ENCODE measurements at regions not wholly inside any gene's neighbourhood (a gene's known extent, or its start where the extent isn't known, plus 50 kb on each side); places are given as distances from the start of the nearest gene placed in this dataset.

- Histone ChIP-seq H3K9ac (ENCODE audit: low read length) (no peak overlapping the region), H3K79me2 (ENCODE audit: control insufficient read depth, insufficient read depth, low read length) (no peaks in the 10 kb centered on the region), H3K27me3 (replicated peaks in 1 of 4; ENCODE audit: control extremely low read depth in 1 of 4, control insufficient read depth in 3 of 4, insufficient read depth in 4 of 4, low read length in 3 of 4) (no peaks in the 10 kb centered on the region), H3K9me3 (ENCODE audit: control extremely low read depth in 1 of 3, control insufficient read depth in 2 of 3, insufficient read depth in 1 of 3, low read length in 2 of 3) (peaks cover 0 to 9% (median 0%) of the 10 kb centered on the region in 3 donors), H3K27ac (ENCODE audit: low read length in 2 of 2) (no peak overlapping the region), H3K4me1 (ENCODE audit: control insufficient read depth in 2 of 2, insufficient read depth in 2 of 2, low read length in 2 of 2) (no peaks in the 10 kb centered on the region), H2AFZ (ENCODE audit: insufficient read depth, low read depth, low read length, poor library complexity, severe bottlenecking) (no peak overlapping the region), H3K36me3 (replicated peaks in 1 of 2; ENCODE audit: control extremely low read depth in 1 of 2, control insufficient read depth in 1 of 2, extremely low read depth in 1 of 2, insufficient read depth in 2 of 2, low read length in 1 of 2) (no peaks in the 10 kb centered on the region), H3K4me3 (ENCODE audit: control extremely low read depth in 1 of 5, extremely low read depth in 1 of 5, insufficient read depth in 1 of 5, low read depth in 2 of 5, low read length in 4 of 5) (no peak overlapping the region), H3K4me2 (replicated peaks; ENCODE audit: low read depth, low read length, poor library complexity, severe bottlenecking) (no peak overlapping the region), H4K20me1 (ENCODE audit: control insufficient read depth, insufficient read depth, low read length, poor library complexity, severe bottlenecking) (no peaks in the 10 kb centered on the region)
- Mint-ChIP-seq H3K9me3 (ENCODE audit: insufficient read depth) (peaks cover 6% of the 10 kb centered on the region), H3K4me1 (no peaks in the 10 kb centered on the region), H3K27me3 (no peaks in the 10 kb centered on the region), H3K4me3 (no peak overlapping the region), H3K27ac (no peak overlapping the region)
- TF ChIP-seq CTCF (IDR thresholded peaks at IDR 0.05) (no peak), EZH2 (IDR thresholded peaks at IDR 0.05; ENCODE audit: borderline replicate concordance, insufficient read depth, low read depth, low read length, poor library complexity, severe bottlenecking) (no peak)
- WGBS (ENCODE audit: insufficient coverage): 90% methylated on average over 8 of the region's 8 CpGs
- ATAC-seq (ENCODE audit: low read depth): no peak
- intact Hi-C loops (cut with micrococcal nuclease): no loop called here
- CTCF ChIA-PET: no interaction called here
- no peak for DNase-seq
- POLR2A ChIA-PET: no interaction called here
These were observed 87.2 kb upstream of the CTBP2 start for GRCh38 chr10:125247576-125247975.

GRCh38 chr10:125243532-125244253 is 83.3 kb upstream of the CTBP2 start:
- Histone ChIP-seq H3K79me2 (ENCODE audit: control insufficient read depth, insufficient read depth, low read length) (no peaks in the 10 kb centered on the region), H3K4me2 (replicated peaks; ENCODE audit: low read depth, low read length, poor library complexity, severe bottlenecking) (no peak overlapping the region), H2AFZ (ENCODE audit: insufficient read depth, low read depth, low read length, poor library complexity, severe bottlenecking) (no peak overlapping the region), H3K4me1 (ENCODE audit: control insufficient read depth in 2 of 2, insufficient read depth in 2 of 2, low read length in 2 of 2) (no peaks in the 10 kb centered on the region), H3K4me3 (ENCODE audit: control extremely low read depth in 1 of 5, extremely low read depth in 1 of 5, insufficient read depth in 1 of 5, low read depth in 2 of 5, low read length in 4 of 5) (no peak overlapping the region), H3K9me3 (ENCODE audit: control extremely low read depth in 1 of 3, control insufficient read depth in 2 of 3, insufficient read depth in 1 of 3, low read length in 2 of 3) (peaks cover 0 to 3% (median under 1%) of the 10 kb centered on the region in 3 donors), H4K20me1 (ENCODE audit: control insufficient read depth, insufficient read depth, low read length, poor library complexity, severe bottlenecking) (no peaks in the 10 kb centered on the region), H3K27ac (ENCODE audit: low read length in 2 of 2) (no peak overlapping the region), H3K36me3 (replicated peaks in 1 of 2; ENCODE audit: control extremely low read depth in 1 of 2, control insufficient read depth in 1 of 2, extremely low read depth in 1 of 2, insufficient read depth in 2 of 2, low read length in 1 of 2) (no peaks in the 10 kb centered on the region), H3K9ac (ENCODE audit: low read length) (no peak overlapping the region), H3K27me3 (replicated peaks in 1 of 4; ENCODE audit: control extremely low read depth in 1 of 4, control insufficient read depth in 3 of 4, insufficient read depth in 4 of 4, low read length in 3 of 4) (peaks cover 0 to 3% (median 0%) of the 10 kb centered on the region in 4 experiments)
- Mint-ChIP-seq H3K4me1 (no peaks in the 10 kb centered on the region), H3K27ac (no peak overlapping the region), H3K4me3 (no peak overlapping the region), H3K27me3 (no peaks in the 10 kb centered on the region), H3K9me3 (ENCODE audit: insufficient read depth) (peaks cover 2% of the 10 kb centered on the region)
- ATAC-seq (ENCODE audit: low read depth): no peak
- WGBS (ENCODE audit: insufficient coverage): no CpG with 5 or more reads among the region's 3 CpGs
- TF ChIP-seq EZH2 (IDR thresholded peaks at IDR 0.05; ENCODE audit: borderline replicate concordance, insufficient read depth, low read depth, low read length, poor library complexity, severe bottlenecking): no peak
- TF ChIP-seq CTCF (IDR thresholded peaks at IDR 0.05): no peak
- DNase-seq: no peak
- CTCF ChIA-PET: no interaction called here
- intact Hi-C loops (cut with micrococcal nuclease): no loop called here
- POLR2A ChIA-PET: no interaction called here

All from B cell (primary cell).